GM19328 (cell line): ENCODE measurements at regions not wholly inside any gene's neighbourhood (a gene's known extent, or its start where the extent isn't known, plus 50 kb on each side); places are given as distances from the start of the nearest gene placed in this dataset.
A peak's percentile ranks its signal among the peaks of the same experiment; 100 is the strongest.
"Not testable (repeated sequence)": the region's sequence is repeated elsewhere in the genome, so short reads cannot be mapped to it uniquely, and the experiment has no call there.

Source experiments
- ATAC-seq: cut with Tn5 transposase; IDR thresholded peaks from one replicate; pipeline ENCODE4 v1.9.1; 2021; ENCODE audit warnings: mild to moderate bottlenecking, moderate library complexity; ENCODE audit not compliant: unreplicated experiment

- no peak for ATAC-seq
These were observed 200.2 kb upstream of the UGT8 start for GRCh38 chr4:114398410-114398809.

GRCh38 chr4:114399105-114399504 lies 199.5 kb upstream of the UGT8 start:
- ATAC-seq, result no peak

- no peak for ATAC-seq
These were observed 198.1 kb upstream of the UGT8 start for GRCh38 chr4:114400531-114400930.

GRCh38 chr4:114401483-114401882 lies 197.1 kb upstream of the UGT8 start:
- no peak for ATAC-seq

- ATAC-seq, result no peak
These were observed 181.4 kb upstream of the UGT8 start for GRCh38 chr4:114417214-114417613.

GRCh38 chr4:114420069-114420468 lies 178.5 kb upstream of the UGT8 start:
- no peak for ATAC-seq

- ATAC-seq, result peak; percentile 94
These were observed 175.0 kb upstream of the UGT8 start for GRCh38 chr4:114423582-114423981.

- ATAC-seq, result no peak
These were observed 163.5 kb upstream of the UGT8 start for GRCh38 chr4:114435116-114435515.

GRCh38 chr4:114442856-114443255 lies 155.8 kb upstream of the UGT8 start:
- no peak for ATAC-seq

GRCh38 chr4:114444211-114444610 lies 154.4 kb upstream of the UGT8 start:
- no peak for ATAC-seq

GRCh38 chr4:114447963-114448516 lies 150.6 kb upstream of the UGT8 start:
- not testable (repeated sequence) for ATAC-seq

GRCh38 chr4:114458728-114459127 lies 139.9 kb upstream of the UGT8 start:
- ATAC-seq, result no peak

GRCh38 chr4:114464726-114465272 lies 133.8 kb upstream of the UGT8 start:
- no peak for ATAC-seq

GRCh38 chr4:114465766-114466165 lies 132.8 kb upstream of the UGT8 start:
- no peak for ATAC-seq

GRCh38 chr4:114466299-114466698 lies 132.3 kb upstream of the UGT8 start:
- ATAC-seq, result no peak

- no peak for ATAC-seq
These were observed 126.2 kb upstream of the UGT8 start for GRCh38 chr4:114472269-114473032.

GRCh38 chr4:114474188-114474800 lies 124.3 kb upstream of the UGT8 start:
- no peak for ATAC-seq

GRCh38 chr4:114476310-114476709 lies 122.3 kb upstream of the UGT8 start:
- no peak for ATAC-seq

GRCh38 chr4:114479595-114479994 lies 119.0 kb upstream of the UGT8 start:
- ATAC-seq, result no peak

- no peak for ATAC-seq
These were observed 116.8 kb upstream of the UGT8 start for GRCh38 chr4:114481856-114482255.

- no peak for ATAC-seq
These were observed 111.5 kb upstream of the UGT8 start for GRCh38 chr4:114487101-114487500.
